ENCODE measurements at regions not wholly inside any gene's neighbourhood (a gene's known extent, or its start where the extent isn't known, plus 50 kb on each side); places are given as distances from the start of the nearest gene placed in this dataset.

DNA sequence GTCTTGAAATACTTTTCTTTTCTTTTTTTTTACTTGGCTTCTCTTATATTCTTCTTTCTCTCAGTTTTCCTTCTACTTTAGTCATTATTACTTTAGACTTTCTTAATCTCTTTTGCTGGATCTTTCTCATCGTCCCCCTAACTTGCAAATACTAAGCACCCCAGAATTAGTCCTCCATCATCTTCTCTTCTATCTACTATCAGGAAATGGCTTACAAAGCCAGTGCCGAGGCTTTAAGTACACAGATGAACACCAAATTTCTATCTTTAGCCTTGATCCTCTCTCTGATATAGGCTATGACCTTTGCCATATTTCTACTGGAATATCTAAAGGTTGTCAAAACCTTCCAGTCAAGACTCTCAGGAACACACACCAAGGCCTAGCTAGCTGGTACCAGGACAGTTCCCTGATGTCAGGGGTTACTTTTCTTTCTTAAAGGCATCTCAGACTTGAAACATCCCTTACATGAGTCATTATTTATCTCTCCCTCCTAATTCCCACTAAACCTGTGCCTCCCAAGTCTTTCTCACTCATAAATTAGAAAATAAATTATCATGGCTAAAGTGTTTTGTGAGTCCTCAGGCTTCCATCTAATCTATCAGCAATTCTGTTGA lies 278.6 kb upstream of the TCF21 start:
- TF ChIP-seq, protein P1, sequence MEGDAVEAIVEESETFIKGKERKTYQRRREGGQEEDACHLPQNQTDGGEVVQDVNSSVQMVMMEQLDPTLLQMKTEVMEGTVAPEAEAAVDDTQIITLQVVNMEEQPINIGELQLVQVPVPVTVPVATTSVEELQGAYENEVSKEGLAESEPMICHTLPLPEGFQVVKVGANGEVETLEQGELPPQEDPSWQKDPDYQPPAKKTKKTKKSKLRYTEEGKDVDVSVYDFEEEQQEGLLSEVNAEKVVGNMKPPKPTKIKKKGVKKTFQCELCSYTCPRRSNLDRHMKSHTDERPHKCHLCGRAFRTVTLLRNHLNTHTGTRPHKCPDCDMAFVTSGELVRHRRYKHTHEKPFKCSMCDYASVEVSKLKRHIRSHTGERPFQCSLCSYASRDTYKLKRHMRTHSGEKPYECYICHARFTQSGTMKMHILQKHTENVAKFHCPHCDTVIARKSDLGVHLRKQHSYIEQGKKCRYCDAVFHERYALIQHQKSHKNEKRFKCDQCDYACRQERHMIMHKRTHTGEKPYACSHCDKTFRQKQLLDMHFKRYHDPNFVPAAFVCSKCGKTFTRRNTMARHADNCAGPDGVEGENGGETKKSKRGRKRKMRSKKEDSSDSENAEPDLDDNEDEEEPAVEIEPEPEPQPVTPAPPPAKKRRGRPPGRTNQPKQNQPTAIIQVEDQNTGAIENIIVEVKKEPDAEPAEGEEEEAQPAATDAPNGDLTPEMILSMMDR (IDR thresholded peaks at IDR 0.05; ENCODE audit: borderline replicate concordance, control extremely low read depth, extremely low read depth, insufficient read depth, missing control alignments), result no peak
- no peak for DNase-seq (ENCODE audit: low spot score)
- in situ Hi-C loops (cut with MboI; ENCODE audit: low sequenced_read_pairs, unreplicated experiment), result no loop called here

DNA sequence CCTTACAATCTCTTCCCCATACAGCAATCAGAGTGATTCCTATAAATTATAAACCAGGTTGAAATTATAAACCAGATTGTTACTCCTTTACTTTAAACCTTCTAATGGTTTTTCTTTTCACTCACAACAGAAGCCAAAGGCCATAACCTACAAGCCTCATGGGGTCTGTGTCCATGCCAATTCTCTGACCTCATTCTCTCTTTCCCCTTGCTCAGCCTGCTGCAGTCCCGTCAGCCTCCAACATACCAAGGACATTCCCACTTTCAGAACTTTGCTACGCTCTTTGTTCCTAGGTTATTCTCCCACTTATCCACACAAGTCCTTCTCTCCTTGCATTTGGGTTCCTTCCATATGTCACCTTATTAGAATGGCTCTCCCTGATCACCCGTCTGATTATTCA lies 277.9 kb upstream of the TCF21 start:
- TF ChIP-seq, protein P1 (IDR thresholded peaks at IDR 0.05; ENCODE audit: borderline replicate concordance, control extremely low read depth, extremely low read depth, insufficient read depth, missing control alignments), result no peak
- in situ Hi-C loops (cut with MboI; ENCODE audit: low sequenced_read_pairs, unreplicated experiment), result no loop called here
- DNase-seq (ENCODE audit: low spot score), result no peak

DNA sequence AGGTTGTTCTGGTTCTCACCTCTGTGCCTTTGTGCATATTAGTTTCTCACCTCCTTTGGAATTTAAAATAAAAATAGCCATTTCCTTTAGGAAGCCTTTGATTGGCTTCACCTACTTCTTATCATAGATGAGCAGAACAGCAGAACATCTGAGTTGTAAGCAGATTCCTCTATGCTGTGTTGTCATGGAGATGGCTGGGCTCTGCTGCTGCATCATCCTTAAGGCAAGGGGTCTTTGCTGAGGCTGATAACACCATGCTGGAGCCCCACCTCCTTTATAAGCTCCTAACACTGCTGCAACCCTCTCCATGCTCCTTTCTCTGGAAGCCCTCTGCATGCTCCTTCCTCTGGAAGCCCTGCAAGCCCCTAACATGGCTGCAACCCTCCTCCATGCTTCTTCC lies 276.5 kb upstream of the TCF21 start:
- TF ChIP-seq, protein P1 (IDR thresholded peaks at IDR 0.05; ENCODE audit: borderline replicate concordance, control extremely low read depth, extremely low read depth, insufficient read depth, missing control alignments), result no peak
- DNase-seq (ENCODE audit: low spot score), result no peak
- in situ Hi-C loops (cut with MboI; ENCODE audit: low sequenced_read_pairs, unreplicated experiment), result no loop called here

DNA sequence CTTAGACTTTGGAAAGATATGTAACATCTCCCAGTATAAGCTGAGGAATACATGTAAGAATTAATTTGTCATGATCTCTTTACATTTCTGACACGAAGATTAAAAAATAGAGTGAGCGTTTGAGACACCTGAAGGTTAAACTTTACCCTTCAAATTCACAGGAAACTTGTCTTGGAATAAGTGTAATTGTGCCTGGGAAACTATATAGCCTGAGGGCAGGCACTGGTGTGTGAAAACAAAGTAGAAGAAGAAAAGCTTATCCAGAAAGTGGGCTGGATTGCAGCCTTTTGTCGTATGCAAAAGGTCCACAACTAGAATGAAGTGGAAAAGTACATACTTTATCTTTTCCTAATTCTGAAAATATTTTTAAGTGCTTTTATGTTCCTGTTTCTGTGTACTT lies 275.7 kb upstream of the TCF21 start:
- TF ChIP-seq, protein P1 (IDR thresholded peaks at IDR 0.05; ENCODE audit: borderline replicate concordance, control extremely low read depth, extremely low read depth, insufficient read depth, missing control alignments), result no peak
- DNase-seq (ENCODE audit: low spot score), result no peak
- in situ Hi-C loops (cut with MboI; ENCODE audit: low sequenced_read_pairs, unreplicated experiment), result no loop called here

DNA sequence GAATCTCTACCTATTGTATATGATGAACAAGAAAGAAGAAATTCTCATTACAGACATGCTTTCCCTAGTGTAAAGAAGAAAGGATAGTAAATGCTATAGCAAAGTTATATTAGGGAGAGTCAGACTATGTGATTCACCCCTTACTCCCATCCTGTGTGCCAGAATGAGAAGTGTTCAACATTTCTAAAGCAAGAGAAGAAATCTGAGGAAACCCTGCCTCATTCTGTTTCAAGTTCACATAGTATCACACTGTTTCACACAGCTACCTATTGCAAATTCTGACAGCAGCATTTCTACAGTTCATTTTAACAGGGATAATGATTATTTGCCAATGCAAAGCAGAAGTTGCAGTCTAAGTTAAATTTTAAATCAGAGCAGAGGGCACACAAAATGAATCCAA lies 267.2 kb upstream of the TCF21 start:
- DNase-seq (ENCODE audit: low spot score), result no peak
- in situ Hi-C loops (cut with MboI; ENCODE audit: low sequenced_read_pairs, unreplicated experiment), result no loop called here

DNA sequence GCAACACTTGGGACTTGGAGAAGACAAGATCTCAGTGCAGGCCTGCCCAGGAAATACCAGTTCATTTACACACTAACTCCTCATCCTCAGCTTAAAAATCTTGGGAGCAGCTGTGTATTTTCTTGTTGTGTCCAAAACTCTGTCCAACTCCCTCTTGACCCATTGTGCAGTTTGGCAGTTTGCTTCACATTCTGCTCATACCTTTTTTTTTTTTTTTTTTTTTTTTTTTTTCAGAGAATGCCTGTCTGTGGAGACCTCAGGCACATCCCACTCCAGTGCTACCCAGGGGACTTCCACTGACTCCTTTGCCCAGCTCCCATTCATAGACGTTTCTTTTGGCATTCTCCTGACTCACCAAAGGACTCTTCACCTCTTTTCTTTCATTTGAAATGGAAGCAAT lies 265.8 kb upstream of the TCF21 start:
- in situ Hi-C loops (cut with MboI; ENCODE audit: low sequenced_read_pairs, unreplicated experiment), result no loop called here
- TF ChIP-seq, protein P1 (IDR thresholded peaks at IDR 0.05; ENCODE audit: borderline replicate concordance, control extremely low read depth, extremely low read depth, insufficient read depth, missing control alignments), result no peak
- no peak for DNase-seq (ENCODE audit: low spot score)

More for the DNA sequence above, 267.2 kb upstream of the TCF21 start:
- TF ChIP-seq, protein P1 (IDR thresholded peaks at IDR 0.05; ENCODE audit: borderline replicate concordance, control extremely low read depth, extremely low read depth, insufficient read depth, missing control alignments), result no peak
